Peyer's patch (tissue), 4 donors: ENCODE measurements at regions not wholly inside any gene's neighbourhood (a gene's known extent, or its start where the extent isn't known, plus 50 kb on each side); places are given as distances from the start of the nearest gene placed in this dataset.

Experiments used
- DNase-seq, 3 donors: peaks; one replicate each; pipeline ENCODE4 v3.0.0-alpha.2; 2017 to 2019
- H3K27ac ChIP-seq, 4 donors: fragments of 200-600 bp; sonication (generic); one replicate each; pipeline ENCODE4 v1.5.1; 2016 to 2019
- H3K27me3 ChIP-seq, 2 donors: fragments of 200-600 bp; sonication (generic); one replicate each; pipeline ENCODE4 v1.5.1; 2019
- H3K36me3 ChIP-seq, 3 donors: fragments of 200-600 bp; sonication (generic); one replicate each; pipeline ENCODE4 v1.5.1; 2016 to 2019
- H3K4me1 ChIP-seq, 4 donors: fragments of 200-600 bp; sonication (generic); one replicate each; pipeline ENCODE4 v1.5.1; 2016 to 2019
- H3K4me3 ChIP-seq, 4 donors: fragments of 200-600 bp; sonication (generic); 1 replicate in 3 of 4; 2 replicates in 1 of 4; pipeline ENCODE4 v1.5.1; 2016 to 2019; ENCODE audit warnings: mild to moderate bottlenecking in 1 of 4
- H3K9me3 ChIP-seq, 4 donors: fragments of 200-600 bp; sonication (generic); one replicate each; pipeline ENCODE4 v1.5.1; 2016 to 2019; ENCODE audit warnings: mild to moderate bottlenecking in 1 of 4
- CTCF ChIP-seq, 6 experiments: fragments of 450-650 bp in 4 of 6; fragments of 200-600 bp in 2 of 6; sonication (generic) in 1 of 6; IDR thresholded peaks; one replicate each; pipeline ENCODE4 v1.5.1; 2017 to 2019; ENCODE audit warnings: antibody characterized with exemption in 6 of 6, mild to moderate bottlenecking in 3 of 6, moderate library complexity in 1 of 6
- POLR2A ChIP-seq, 2 donors: fragments of 450-650 bp; IDR thresholded peaks; one replicate each; pipeline ENCODE4 v1.5.1; 2017; ENCODE audit warnings: antibody characterized with exemption in 2 of 2, mild to moderate bottlenecking in 2 of 2, moderate library complexity in 2 of 2

GRCh38 chr13:80441968-80442367, 101.0 kb upstream of the SPRY2 start:
- TF ChIP-seq CTCF (IDR thresholded peaks at IDR 0.05) (no peak), POLR2A (IDR thresholded peaks at IDR 0.05) (no peak)
- H3K9me3 ChIP-seq: no peaks in the 10 kb centered on the region
- no peaks in the 10 kb centered on the region for H3K36me3 ChIP-seq
- no peaks in the 10 kb centered on the region for H3K27me3 ChIP-seq
- no peaks in the 10 kb centered on the region for H3K4me1 ChIP-seq
- H3K27ac ChIP-seq: no peak overlapping the region
- H3K4me3 ChIP-seq: no peak overlapping the region
- no peak for DNase-seq

DNA sequence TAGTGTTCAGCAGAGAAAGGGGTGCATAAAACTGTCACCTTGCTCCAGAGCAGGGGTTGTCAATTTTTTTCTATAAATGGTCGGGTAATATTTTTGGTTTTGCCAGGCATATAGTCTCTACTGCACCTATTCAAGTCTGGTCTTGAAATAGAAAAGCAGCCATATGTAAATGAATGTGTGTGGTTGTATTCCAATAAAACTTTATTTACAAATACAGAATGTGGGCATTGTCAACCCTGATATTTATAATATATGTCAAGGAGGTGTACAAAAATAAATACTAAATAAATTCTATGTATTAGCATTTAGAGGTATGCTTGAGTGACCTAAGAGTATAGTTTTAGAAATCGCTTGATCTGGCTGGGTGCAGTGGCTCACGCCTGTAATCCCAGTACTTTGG, 97.6 kb upstream of the SPRY2 start:
- DNase-seq: no peak
- TF ChIP-seq CTCF (IDR thresholded peaks at IDR 0.05) (no peak), POLR2A (IDR thresholded peaks at IDR 0.05) (no peak)
- Histone ChIP-seq H3K9me3 (no peaks in the 10 kb centered on the region), H3K36me3 (no peaks in the 10 kb centered on the region), H3K27ac (no peak overlapping the region), H3K27me3 (no peaks in the 10 kb centered on the region), H3K4me3 (no peak overlapping the region), H3K4me1 (no peaks in the 10 kb centered on the region)

- no peak for DNase-seq
- H3K4me1 ChIP-seq: no peaks in the 10 kb centered on the region
- H3K36me3 ChIP-seq: no peaks in the 10 kb centered on the region
- no peaks in the 10 kb centered on the region for H3K27me3 ChIP-seq
- no peak overlapping the region for H3K4me3 ChIP-seq
- peak overlapping the region in 2 of 4 donors; percentile 49 to 52 for H3K27ac ChIP-seq
- TF ChIP-seq CTCF (IDR thresholded peaks at IDR 0.05): no peak
- no peak for TF ChIP-seq POLR2A (IDR thresholded peaks at IDR 0.05)
- H3K9me3 ChIP-seq: no peaks in the 10 kb centered on the region
Measured at GRCh38 chr13:80437231-80437630, 96.3 kb upstream of the SPRY2 start.

GRCh38 chr13:80436571-80437169, 95.7 kb upstream of the SPRY2 start:
- no peaks in the 10 kb centered on the region for H3K4me1 ChIP-seq
- no peak overlapping the region for H3K4me3 ChIP-seq
- no peaks in the 10 kb centered on the region for H3K9me3 ChIP-seq
- no peaks in the 10 kb centered on the region for H3K36me3 ChIP-seq
- H3K27ac ChIP-seq: peak overlapping the region in 2 of 4 donors; percentile 49 to 52
- no peaks in the 10 kb centered on the region for H3K27me3 ChIP-seq
- TF ChIP-seq CTCF (IDR thresholded peaks at IDR 0.05) (no peak), POLR2A (IDR thresholded peaks at IDR 0.05) (no peak)
- no peak for DNase-seq

DNA sequence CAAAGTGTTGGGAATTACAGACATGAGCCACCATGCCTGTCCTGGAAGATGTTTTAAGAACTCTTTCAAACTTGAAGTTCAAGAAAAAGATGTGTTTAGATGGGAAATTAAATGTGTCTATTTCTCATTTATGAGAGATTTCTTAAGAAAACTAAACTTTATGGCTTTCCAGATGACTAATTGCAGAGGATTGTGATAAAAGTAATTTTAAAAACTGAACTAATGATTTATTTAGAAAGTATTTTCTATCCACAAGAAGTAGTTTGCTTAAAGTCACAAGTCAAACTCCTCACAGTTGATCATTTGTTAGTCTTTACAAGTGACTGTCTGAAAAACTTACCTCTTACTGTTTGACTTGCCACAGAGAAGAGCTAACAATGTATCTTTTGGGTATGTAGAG, 89.6 kb upstream of the SPRY2 start:
- TF ChIP-seq CTCF (IDR thresholded peaks at IDR 0.05) (no peak), POLR2A (IDR thresholded peaks at IDR 0.05) (no peak)
- Histone ChIP-seq H3K36me3 (no peaks in the 10 kb centered on the region), H3K27me3 (no peaks in the 10 kb centered on the region), H3K4me1 (no peaks in the 10 kb centered on the region), H3K27ac (no peak overlapping the region), H3K9me3 (no peaks in the 10 kb centered on the region), H3K4me3 (no peak overlapping the region)
- no peak for DNase-seq
